ENCODE measurements at regions not wholly inside any gene's neighbourhood (a gene's known extent, or its start where the extent isn't known, plus 50 kb on each side); places are given as distances from the start of the nearest gene placed in this dataset.

GRCh38 chr22:47437636-47438035 lies 675.2 kb downstream of the TBC1D22A start:
- no peaks in the 10 kb centered on the region for H3K27me3 ChIP-seq
- 50 to 51% methylated on average over 3 of the region's 3 CpGs for WGBS, 2 donors
- H3K9me3 ChIP-seq = peaks cover 0 to 8% (median 0%) of the 10 kb centered on the region in 4 donors
- H3K4me1 ChIP-seq = no peaks in the 10 kb centered on the region
- TF ChIP-seq CTCF (IDR thresholded peaks at IDR 0.05) (no peak), EP300 (IDR thresholded peaks at IDR 0.05) (no peak), POLR2A (IDR thresholded peaks at IDR 0.05) (no peak), POLR2AphosphoS5 (IDR thresholded peaks at IDR 0.05) (no peak)
- no peaks in the 10 kb centered on the region for H3K36me3 ChIP-seq
- DNase-seq = no peak
- intact Hi-C loops (cut with DNase I) = no loop called here
- H3K27ac ChIP-seq = no peak overlapping the region
- H3K4me3 ChIP-seq = no peak overlapping the region

- no peaks in the 10 kb centered on the region for H3K36me3 ChIP-seq
- no peak for DNase-seq
- TF ChIP-seq EP300 (IDR thresholded peaks at IDR 0.05) (no peak), POLR2AphosphoS5 (IDR thresholded peaks at IDR 0.05) (no peak), CTCF (IDR thresholded peaks at IDR 0.05) (no peak)
- no peak overlapping the region for H3K4me3 ChIP-seq
- no peak overlapping the region for H3K27ac ChIP-seq
- WGBS, 2 donors = 81 to 89% methylated on average over 2 of the region's 2 CpGs
- H3K27me3 ChIP-seq = no peaks in the 10 kb centered on the region
- H3K9me3 ChIP-seq = peaks cover 0 to 3% (median 0%) of the 10 kb centered on the region in 4 donors
- no peaks in the 10 kb centered on the region for H3K4me1 ChIP-seq
- intact Hi-C loops (cut with DNase I) = no loop called here
Observed at GRCh38 chr22:47437110-47437509, 674.7 kb downstream of the TBC1D22A start.

- H3K4me1 ChIP-seq = no peaks in the 10 kb centered on the region
- H3K27me3 ChIP-seq = no peaks in the 10 kb centered on the region
- WGBS, 2 donors = 90 to 92% methylated on average over 7 of the region's 7 CpGs
- no peak overlapping the region for H3K4me3 ChIP-seq
- intact Hi-C loops (cut with DNase I) = no loop called here
- TF ChIP-seq CTCF (IDR thresholded peaks at IDR 0.05) (no peak), POLR2A (IDR thresholded peaks at IDR 0.05) (no peak), POLR2AphosphoS5 (IDR thresholded peaks at IDR 0.05) (no peak), EP300 (IDR thresholded peaks at IDR 0.05) (no peak)
- DNase-seq = no peak
- H3K27ac ChIP-seq = no peak overlapping the region
- no peaks in the 10 kb centered on the region for H3K9me3 ChIP-seq
- H3K36me3 ChIP-seq = no peaks in the 10 kb centered on the region
Observed at GRCh38 chr22:47435826-47436225, 673.4 kb downstream of the TBC1D22A start.

GRCh38 chr22:47435204-47435487 lies 672.7 kb downstream of the TBC1D22A start:
- DNase-seq = no peak

More at GRCh38 chr22:47435204-47435487, 672.7 kb downstream of the TBC1D22A start:
- intact Hi-C loops (cut with DNase I) = no loop called here
- Histone ChIP-seq H3K27ac (no peak overlapping the region), H3K27me3 (no peaks in the 10 kb centered on the region), H3K4me1 (no peaks in the 10 kb centered on the region), H3K9me3 (no peaks in the 10 kb centered on the region), H3K4me3 (no peak overlapping the region), H3K36me3 (no peaks in the 10 kb centered on the region)
- WGBS, 2 donors = 80 to 81% methylated on average over 5 of the region's 5 CpGs
- no peak for TF ChIP-seq POLR2A (IDR thresholded peaks at IDR 0.05)
- no peak for TF ChIP-seq POLR2AphosphoS5 (IDR thresholded peaks at IDR 0.05)
- no peak for TF ChIP-seq CTCF (IDR thresholded peaks at IDR 0.05)
- TF ChIP-seq EP300 (IDR thresholded peaks at IDR 0.05) = no peak
